Heart left ventricle (tissue), 16 donors: ENCODE measurements at regions not wholly inside any gene's neighbourhood (a gene's known extent, or its start where the extent isn't known, plus 50 kb on each side); places are given as distances from the start of the nearest gene placed in this dataset.

Experiments used
- ATAC-seq, 4 donors: fragments of 200-7000 bp; cut with Tn5 transposase; one replicate each; pipeline ENCODE4 v1.9.1; 2020 to 2022; ENCODE audit warnings: moderate library complexity in 4 of 4, mild to moderate bottlenecking in 3 of 4, moderate number of reproducible peaks in 1 of 4
- DNase-seq, 5 donors: peaks; one replicate each; pipeline ENCODE4 v3.0.0-alpha.2; 2020
- H3K27ac ChIP-seq, 12 donors: fragments of 200-600 bp; sonication (generic) in 4 of 12; one replicate each; pipeline versions ENCODE4 v1.5.0 to v1.8.0; 2016 to 2022; ENCODE audit warnings: mild to moderate bottlenecking in 2 of 12
- H3K27me3 ChIP-seq, 9 donors: fragments of 200-600 bp; sonication (generic) in 2 of 9; one replicate each; pipeline versions ENCODE4 v1.5.1 to v1.8.0; 2016 to 2022; ENCODE audit warnings: mild to moderate bottlenecking in 3 of 9
- H3K36me3 ChIP-seq, 9 donors: fragments of 200-600 bp; sonication (generic) in 2 of 9; one replicate each; pipeline versions ENCODE4 v1.5.0 to v1.8.0; 2018 to 2022; ENCODE audit warnings: mild to moderate bottlenecking in 2 of 9
- H3K4me1 ChIP-seq, 12 donors: fragments of 200-600 bp; sonication (generic) in 4 of 12; one replicate each; pipeline versions ENCODE4 v1.5.0 to v1.8.0; 2016 to 2022; ENCODE audit warnings: mild to moderate bottlenecking in 3 of 12
- H3K4me3 ChIP-seq, 12 donors: fragments of 200-600 bp; sonication (generic) in 4 of 12; one replicate each; pipeline versions ENCODE4 v1.5.0 to v1.8.0; 2017 to 2022; ENCODE audit warnings: mild to moderate bottlenecking in 9 of 12, moderate library complexity in 4 of 12
- H3K9me3 ChIP-seq, 12 donors: fragments of 200-600 bp; sonication (generic) in 4 of 12; one replicate each; pipeline versions ENCODE4 v1.5.0 to v1.8.0; 2016 to 2022; ENCODE audit warnings: mild to moderate bottlenecking in 1 of 12
- POLR2A ChIP-seq, 2 donors: fragments of 450-650 bp; IDR thresholded peaks; one replicate each; pipeline ENCODE4 v1.6.1; 2017; ENCODE audit warnings: antibody characterized with exemption in 2 of 2, mild to moderate bottlenecking in 2 of 2, moderate library complexity in 2 of 2
- WGBS, 4 donors: extraction: QIAGEN DNeasy Blood & Tissue Kit in 2 of 4; methylation state at CpG; one replicate each; pipeline versions ENCODE4 v1.1.5 to v1.1.7; 2013 to 2018; 5-methylcytosine and 5-hydroxymethylcytosine counted together
- intact Hi-C, 10 donors: fragments of 100-400 bp; cut with DNase I; formaldehyde crosslinking; loops; one replicate each; pipeline versions ENCODE4 v1.11.1 to v1.14.2; 2022
- TF ChIP-seq, protein P1 (sequence below), 12 donors: fragments of 200-600 bp; sonication (generic) in 4 of 12; IDR thresholded peaks; one replicate each; pipeline versions ENCODE4 v1.5.0 to v1.8.0; 2018 to 2022; ENCODE audit warnings: antibody characterized with exemption in 12 of 12, mild to moderate bottlenecking in 5 of 12
- donor health status: ischemic (EF 13 %, LVEDD 7.1; RV severe dilation, severe dysfunction).
- donor health status: healthy with polysubstance abuse.
- donor health status: DM: no; HTN: yes; CAD: no.
- donor health status: DM: no; HTN: no; CAD: no.
- donor health status: ischemic (EF 25% LVEDD 6.9; RV normal size, moderate dysfunction).
- donor health status: ischemic (EF 25% LVEDD 5.7; RV mildly dilated, moderate dysfunction).
- donor health status: healthy.
- donor health status: DM: yes; HTN: yes; CAD: no.
- donor health status: ischemic (EF 35%, LVEDD 5.7; RV mildly dilated, moderate dysfunction).
- donor health status: nonischemic (EF 11% LVEDD 7.7; RV severe dilation, severe dysfunction).
- donor health status: DM: yes; HTN: yes; CAD: no.
- donor health status: PGD.
- donor health status: ischemic (EF 29% LVEDD 5.4; RV normal size, mild dysfunction).
- donor health status: nonischemic (EF 23%, LVEDD 6.1; RV moderate dilation, normal function).

DNA sequence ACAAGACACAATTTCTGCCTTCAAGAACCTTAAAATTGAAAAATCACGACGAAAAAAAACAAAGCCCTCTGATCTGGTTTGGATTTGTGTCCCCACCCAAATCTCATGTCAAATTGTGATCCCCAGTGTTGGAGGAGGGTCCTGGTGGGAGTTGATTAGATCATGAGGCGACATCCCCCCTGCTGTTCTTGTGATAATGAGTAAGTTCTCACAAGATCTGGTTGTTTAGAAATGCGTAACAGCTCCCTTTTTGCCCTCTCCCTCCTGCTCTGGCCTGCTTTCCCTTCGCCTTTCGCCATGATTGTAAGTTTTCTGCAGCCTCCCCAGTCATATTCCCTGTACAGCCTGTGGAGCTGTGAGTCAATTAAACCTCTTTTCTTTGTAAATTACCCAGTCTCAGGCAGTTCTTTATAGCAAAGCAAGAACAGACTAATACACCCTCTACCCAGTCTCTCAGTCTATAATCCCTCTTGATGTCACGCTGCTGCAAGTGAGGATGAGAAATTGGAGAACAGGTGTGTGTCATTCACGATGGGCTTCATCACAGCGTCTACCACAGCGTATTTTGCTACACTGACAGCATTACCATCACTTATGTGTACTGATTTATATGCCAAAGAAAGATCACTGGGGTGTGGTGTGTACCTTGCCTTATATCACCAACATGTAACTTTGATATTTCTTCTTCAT lies 330.7 kb downstream of the MTX2 start:
- TF ChIP-seq POLR2A (IDR thresholded peaks at IDR 0.05), result no peak
- TF ChIP-seq, protein P1, sequence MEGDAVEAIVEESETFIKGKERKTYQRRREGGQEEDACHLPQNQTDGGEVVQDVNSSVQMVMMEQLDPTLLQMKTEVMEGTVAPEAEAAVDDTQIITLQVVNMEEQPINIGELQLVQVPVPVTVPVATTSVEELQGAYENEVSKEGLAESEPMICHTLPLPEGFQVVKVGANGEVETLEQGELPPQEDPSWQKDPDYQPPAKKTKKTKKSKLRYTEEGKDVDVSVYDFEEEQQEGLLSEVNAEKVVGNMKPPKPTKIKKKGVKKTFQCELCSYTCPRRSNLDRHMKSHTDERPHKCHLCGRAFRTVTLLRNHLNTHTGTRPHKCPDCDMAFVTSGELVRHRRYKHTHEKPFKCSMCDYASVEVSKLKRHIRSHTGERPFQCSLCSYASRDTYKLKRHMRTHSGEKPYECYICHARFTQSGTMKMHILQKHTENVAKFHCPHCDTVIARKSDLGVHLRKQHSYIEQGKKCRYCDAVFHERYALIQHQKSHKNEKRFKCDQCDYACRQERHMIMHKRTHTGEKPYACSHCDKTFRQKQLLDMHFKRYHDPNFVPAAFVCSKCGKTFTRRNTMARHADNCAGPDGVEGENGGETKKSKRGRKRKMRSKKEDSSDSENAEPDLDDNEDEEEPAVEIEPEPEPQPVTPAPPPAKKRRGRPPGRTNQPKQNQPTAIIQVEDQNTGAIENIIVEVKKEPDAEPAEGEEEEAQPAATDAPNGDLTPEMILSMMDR (IDR thresholded peaks at IDR 0.05), result no peak

DNA sequence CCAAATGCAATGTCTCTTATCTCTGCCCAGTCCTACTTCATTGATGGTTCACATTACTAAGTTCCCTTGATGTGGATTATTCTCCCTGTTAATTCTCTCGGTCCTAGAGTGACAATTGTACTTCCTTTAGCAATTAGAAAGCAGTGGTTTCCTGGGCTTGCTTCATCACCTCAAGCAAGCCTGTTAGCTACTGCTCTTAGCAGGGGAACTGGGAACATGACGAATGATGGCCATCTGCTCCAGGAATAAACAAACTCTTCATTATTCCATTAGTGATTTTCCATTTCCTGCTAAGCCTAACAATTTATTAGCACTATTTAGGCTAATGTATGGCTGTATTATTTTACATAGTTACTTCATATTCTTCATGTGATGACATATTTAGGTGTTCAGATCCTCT lies 331.8 kb downstream of the MTX2 start:
- Histone ChIP-seq H3K9me3 (no peaks in the 10 kb centered on the region), H3K4me3 (no peak overlapping the region), H3K4me1 (no peaks in the 10 kb centered on the region), H3K36me3 (no peaks in the 10 kb centered on the region), H3K27me3 (peaks cover 0 to 12% (median 0%) of the 10 kb centered on the region in 9 donors), H3K27ac (no peak overlapping the region)
- DNase-seq (no peak), ATAC-seq (no peak)
- intact Hi-C loops, result no loop called here
- TF ChIP-seq POLR2A (IDR thresholded peaks at IDR 0.05), result no peak
- TF ChIP-seq, protein P1 (IDR thresholded peaks at IDR 0.05), result no peak
- 69 to 78% (median 74%) methylated on average over 2 of the region's 2 CpGs for WGBS, 4 donors

More for the DNA sequence above, 330.7 kb downstream of the MTX2 start:
- Histone ChIP-seq H3K4me1 (peaks cover 0 to 4% (median 0%) of the 10 kb centered on the region in 12 donors), H3K27me3 (peaks cover 0 to 13% (median 0%) of the 10 kb centered on the region in 9 donors), H3K4me3 (no peak overlapping the region), H3K9me3 (no peaks in the 10 kb centered on the region), H3K36me3 (no peaks in the 10 kb centered on the region), H3K27ac (no peak overlapping the region)
- DNase-seq, result no peak
- intact Hi-C loops, result no loop called here
- WGBS, 4 donors, result 90 to 94% (median 92%) methylated on average over 10 of the region's 10 CpGs
- no peak for ATAC-seq

DNA sequence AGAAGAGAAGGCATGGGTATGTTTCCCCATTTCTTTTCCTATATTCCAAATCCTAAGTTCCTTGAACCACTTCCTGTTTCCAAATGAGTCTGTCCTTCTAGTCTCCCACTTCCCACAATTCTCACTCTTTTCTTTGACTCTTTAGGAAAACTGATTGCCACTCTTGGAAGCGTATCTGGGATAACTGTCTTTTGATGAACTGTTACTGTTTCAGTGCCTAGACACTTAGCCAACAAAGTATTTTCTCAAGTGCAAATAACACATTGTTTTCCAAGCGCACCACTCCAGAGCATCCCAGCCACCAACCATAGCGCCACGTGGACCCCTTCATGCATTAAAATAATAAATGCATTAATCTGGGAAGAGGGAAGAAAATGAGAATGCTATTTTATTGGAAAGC lies 342.8 kb downstream of the MTX2 start:
- intact Hi-C loops, result no loop called here
- Histone ChIP-seq H3K4me3 (no peak overlapping the region), H3K4me1 (peaks cover 0 to 17% (median 5%) of the 10 kb centered on the region in 12 donors), H3K36me3 (no peaks in the 10 kb centered on the region), H3K27ac (no peak overlapping the region), H3K9me3 (no peaks in the 10 kb centered on the region), H3K27me3 (peaks cover 0 to 8% (median 0%) of the 10 kb centered on the region in 9 donors)
- no peak for DNase-seq
- ATAC-seq, result no peak
- 96 to 100% (median 97%) methylated on average over 4 of the region's 4 CpGs for WGBS, 4 donors
- TF ChIP-seq, protein P1 (IDR thresholded peaks at IDR 0.05), result no peak
- no peak for TF ChIP-seq POLR2A (IDR thresholded peaks at IDR 0.05)

DNA sequence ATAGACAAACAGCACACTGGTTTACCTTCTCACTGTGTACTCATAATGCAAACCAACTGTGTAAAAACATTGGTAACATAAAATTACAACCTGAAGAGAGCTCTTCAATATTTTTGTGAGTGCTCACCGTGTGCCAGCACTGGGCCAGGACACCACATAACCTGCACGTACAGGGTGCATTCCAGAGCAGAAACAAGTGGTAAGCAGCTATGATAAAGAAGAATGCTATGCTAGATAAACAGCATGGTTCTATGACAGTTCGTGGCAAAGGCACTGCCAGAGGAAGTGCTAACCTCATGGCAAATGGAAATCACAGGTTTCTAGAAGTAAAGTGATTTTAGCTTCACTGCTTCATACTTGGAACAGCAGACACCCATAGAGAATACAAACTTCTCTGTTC lies 343.5 kb downstream of the MTX2 start:
- Histone ChIP-seq H3K27ac (no peak overlapping the region), H3K27me3 (peaks cover 0 to 6% (median 0%) of the 10 kb centered on the region in 9 donors), H3K4me3 (no peak overlapping the region), H3K36me3 (no peaks in the 10 kb centered on the region), H3K9me3 (no peaks in the 10 kb centered on the region), H3K4me1 (peaks cover 0 to 17% (median 5%) of the 10 kb centered on the region in 12 donors)
- intact Hi-C loops, result no loop called here
- WGBS, 4 donors, result 26 to 31% (median 28%) methylated on average over 3 of the region's 3 CpGs
- DNase-seq, result no peak
- no peak for ATAC-seq
- TF ChIP-seq POLR2A (IDR thresholded peaks at IDR 0.05), result no peak
- TF ChIP-seq, protein P1 (IDR thresholded peaks at IDR 0.05), result no peak
